ENCODE measurements at regions not wholly inside any gene's neighbourhood (a gene's known extent, or its start where the extent isn't known, plus 50 kb on each side); places are given as distances from the start of the nearest gene placed in this dataset.
"Not testable (repeated sequence)": the region's sequence is repeated elsewhere in the genome, so short reads cannot be mapped to it uniquely, and the experiment has no call there.

DNA sequence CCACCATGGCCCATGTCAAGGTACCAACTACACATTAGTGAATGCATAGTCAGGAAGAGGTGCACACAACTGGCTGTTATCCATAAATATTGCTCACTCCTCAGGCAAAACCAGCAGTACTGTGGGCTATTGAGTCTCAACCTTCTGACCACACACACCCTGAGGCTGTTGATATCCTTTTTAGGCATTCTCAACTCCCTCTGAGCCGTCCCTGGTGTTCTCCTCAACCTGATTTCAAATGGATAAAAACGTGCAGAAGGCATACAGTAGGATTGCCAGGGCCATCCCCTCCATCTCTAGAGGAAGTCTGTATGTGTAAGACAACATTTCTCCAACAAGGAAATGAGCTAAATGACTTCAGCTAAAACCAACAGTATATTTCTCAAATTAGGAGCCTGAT, 98.7 kb upstream of the KLHL13 start:
- no peak for DNase-seq (ENCODE audit: low read depth)

GRCh38 chrX:118216087-118216486, 99.5 kb upstream of the KLHL13 start:
- peak; percentile 5 for DNase-seq (ENCODE audit: low read depth)

GRCh38 chrX:118216509-118216908, 99.9 kb upstream of the KLHL13 start:
- DNase-seq (ENCODE audit: low read depth), result no peak

DNA sequence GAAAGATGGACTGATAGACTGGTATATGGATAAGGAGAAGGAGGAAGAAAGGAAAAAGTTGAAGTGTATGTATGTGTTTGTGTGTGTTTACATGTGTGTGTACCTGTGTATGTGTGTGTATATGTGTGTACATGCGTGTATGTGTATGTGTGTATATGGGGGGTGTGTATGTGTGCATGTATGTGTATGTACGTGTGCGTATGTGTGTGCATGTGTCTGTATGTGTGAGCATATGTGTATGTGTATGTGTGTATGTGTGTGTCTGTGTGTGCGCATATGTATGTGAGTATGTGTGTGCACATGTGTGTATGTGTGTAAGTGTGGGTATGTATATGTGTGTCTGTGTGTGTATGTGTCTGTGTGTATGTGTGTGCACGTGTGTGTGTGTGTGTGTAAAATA, 101.5 kb upstream of the KLHL13 start:
- DNase-seq (ENCODE audit: low read depth), result no peak

DNA sequence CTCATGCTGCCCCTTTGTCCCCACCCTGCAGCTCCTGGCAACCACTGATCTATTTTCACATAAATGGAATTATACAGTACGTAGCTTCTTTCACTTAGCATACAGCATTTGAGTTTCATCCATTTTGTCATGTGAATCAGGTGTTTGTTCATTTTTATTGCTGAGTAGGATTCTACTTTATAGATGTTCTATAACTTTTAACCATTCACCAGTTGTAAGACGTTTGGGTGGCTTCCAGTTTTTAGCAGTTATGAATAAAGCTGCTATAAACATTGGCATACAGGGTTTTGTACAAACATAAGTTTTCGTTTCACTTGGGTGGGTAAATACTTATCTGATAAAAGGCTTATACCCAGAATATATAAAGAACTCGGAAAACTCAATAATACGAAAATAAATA, 102.3 kb upstream of the KLHL13 start:
- DNase-seq (ENCODE audit: low read depth), result no peak

DNA sequence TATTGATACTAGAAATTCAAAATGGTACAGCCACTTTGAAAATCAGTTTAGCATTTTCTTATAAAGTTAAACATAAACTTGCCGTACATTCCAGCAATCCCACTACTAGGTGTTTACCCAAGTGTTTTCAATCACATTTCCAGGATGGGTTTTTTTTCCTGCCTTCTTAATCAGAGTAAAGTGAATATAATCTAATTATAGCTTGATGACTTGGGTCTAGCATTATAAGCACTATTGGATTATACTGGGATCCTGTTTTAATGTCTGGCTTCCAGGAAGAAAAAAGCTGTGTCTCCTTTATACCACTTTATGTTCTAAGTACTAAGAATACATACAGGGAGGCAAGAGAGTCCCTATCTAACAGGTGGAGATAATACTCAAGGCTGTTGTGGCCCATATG, 103.3 kb upstream of the KLHL13 start:
- DNase-seq (ENCODE audit: low read depth), result no peak

- DNase-seq (ENCODE audit: low read depth), result no peak
Measured at GRCh38 chrX:118220509-118220908, 103.9 kb upstream of the KLHL13 start.

DNA sequence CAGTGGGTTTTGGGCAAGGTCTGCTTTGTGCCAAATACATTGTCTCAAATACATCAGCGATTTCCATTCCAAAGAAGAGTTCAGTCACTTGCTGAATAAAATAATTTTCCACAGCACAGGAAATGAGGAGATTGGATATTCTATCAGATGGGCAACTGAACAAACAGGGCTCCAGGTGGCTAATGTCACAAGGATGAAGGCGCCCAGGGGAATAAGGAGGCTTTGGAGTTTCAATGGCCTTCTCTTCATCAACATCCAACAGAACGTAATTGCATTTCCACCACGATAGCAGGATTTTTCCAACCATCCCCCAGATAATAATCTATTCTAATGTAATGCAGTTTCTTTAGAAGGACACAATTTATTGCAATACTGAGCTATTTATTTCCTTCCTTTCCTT, 104.7 kb upstream of the KLHL13 start:
- DNase-seq (ENCODE audit: low read depth), result no peak

GRCh38 chrX:118221733-118222132, 105.1 kb upstream of the KLHL13 start:
- peak; percentile 20 for DNase-seq (ENCODE audit: low read depth)

DNA sequence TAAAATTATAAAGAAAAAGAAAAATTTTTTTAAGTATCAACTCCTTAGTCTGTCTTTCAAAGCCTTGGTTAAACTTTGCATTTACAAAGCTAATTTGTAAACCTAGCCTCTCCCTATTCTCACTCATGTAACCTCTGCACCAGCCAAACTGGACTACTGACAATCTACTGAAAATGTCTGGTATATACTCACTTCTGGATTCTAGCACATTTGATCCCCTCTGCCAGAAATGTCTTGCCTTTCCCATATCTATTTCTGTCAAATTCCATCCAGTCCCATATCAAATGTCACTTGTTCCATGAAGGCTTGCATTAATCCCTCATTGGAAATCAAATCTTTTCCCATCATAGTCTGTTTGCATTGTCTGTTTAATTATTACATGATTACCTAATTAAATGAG, 105.8 kb upstream of the KLHL13 start:
- DNase-seq (ENCODE audit: low read depth), result no peak

- DNase-seq (ENCODE audit: low read depth), result no peak
Measured at GRCh38 chrX:118225711-118226428, 109.3 kb upstream of the KLHL13 start.

DNA sequence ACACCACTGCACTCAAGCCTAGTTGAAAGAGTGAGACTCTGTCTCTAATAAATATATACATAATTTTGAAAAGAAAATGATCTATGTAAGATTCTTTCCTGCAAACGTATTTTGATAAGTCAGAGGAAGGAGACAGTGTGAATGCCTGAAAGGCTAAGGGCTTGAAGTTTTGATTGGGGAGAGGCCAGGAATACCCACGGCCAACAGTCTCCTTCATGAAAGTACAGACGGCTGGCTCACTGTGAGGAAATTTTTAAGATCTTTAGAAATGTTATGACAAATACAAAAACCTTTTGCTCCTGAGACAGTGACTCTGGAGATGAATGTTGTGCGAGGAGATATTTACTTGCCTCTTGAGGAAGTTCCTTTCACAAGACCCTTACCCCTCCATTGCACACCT, 111.4 kb upstream of the KLHL13 start:
- DNase-seq (ENCODE audit: low read depth), result peak; percentile 45

DNA sequence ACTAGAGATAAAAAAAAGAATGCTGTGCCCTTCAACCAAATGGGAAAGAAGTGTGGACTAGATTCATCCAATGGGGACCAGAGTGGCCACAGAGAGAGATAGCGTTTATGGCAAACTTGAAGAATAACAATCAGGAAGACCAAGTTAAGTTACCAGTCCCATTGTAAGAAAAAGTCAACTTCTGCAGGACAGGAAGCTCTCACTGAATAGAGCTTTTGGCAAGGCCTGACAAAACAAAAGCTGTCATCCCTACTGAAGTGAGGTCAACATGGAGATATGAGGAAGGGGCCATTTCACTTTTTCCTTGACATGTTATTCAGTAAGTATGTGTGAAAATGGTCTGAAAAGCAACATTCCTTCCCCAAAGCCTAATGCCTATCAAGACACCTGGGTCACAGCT, 111.8 kb upstream of the KLHL13 start:
- DNase-seq (ENCODE audit: low read depth), result no peak

GRCh38 chrX:118231464-118231863, 114.4 kb upstream of the WDR44 start:
- DNase-seq (ENCODE audit: low read depth), result peak; percentile 44

- no peak for DNase-seq (ENCODE audit: low read depth)
Measured at GRCh38 chrX:118239178-118239870, 106.6 kb upstream of the WDR44 start.

- DNase-seq (ENCODE audit: low read depth), result no peak
Measured at GRCh38 chrX:118239913-118240698, 105.8 kb upstream of the WDR44 start.

DNA sequence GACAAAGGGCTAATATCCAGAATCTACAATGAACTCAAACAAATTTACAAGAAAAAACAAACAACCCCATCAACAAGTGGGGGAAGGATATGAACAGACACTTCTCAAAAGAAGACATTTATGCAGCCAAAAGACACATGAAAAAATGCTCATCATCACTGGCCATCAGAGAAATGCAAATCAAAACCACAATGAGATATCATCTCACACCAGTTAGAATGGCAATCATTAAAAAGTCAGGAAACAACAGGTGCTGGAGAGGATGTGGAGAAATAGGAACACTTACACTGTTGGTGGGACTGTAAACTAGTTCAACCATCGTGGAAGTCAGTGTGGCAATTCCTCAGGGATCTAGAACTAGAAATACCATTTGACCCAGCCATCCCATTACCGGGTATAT, 98.9 kb upstream of the WDR44 start:
- DNase-seq (ENCODE audit: low read depth), result not testable (repeated sequence)

DNA sequence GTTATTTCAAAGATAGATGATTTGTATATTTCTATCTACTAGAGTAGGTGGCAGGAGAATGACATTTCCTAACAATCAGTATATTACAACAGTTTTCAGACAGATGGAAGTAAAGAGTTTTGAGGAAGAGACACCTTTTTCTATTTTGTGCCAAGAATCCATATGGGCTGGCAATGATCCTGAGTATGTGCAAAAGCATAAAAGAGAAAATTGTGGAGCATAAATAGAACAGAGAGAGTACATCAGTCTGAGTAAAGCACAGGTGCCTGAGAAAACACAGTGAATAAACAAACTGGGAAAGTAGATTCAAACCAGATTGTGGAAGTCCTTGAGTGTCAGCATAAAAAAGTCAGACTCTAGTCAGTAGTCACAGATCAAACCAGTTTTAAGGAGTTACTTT, 96.8 kb upstream of the WDR44 start:
- DNase-seq (ENCODE audit: low read depth), result no peak

DNA sequence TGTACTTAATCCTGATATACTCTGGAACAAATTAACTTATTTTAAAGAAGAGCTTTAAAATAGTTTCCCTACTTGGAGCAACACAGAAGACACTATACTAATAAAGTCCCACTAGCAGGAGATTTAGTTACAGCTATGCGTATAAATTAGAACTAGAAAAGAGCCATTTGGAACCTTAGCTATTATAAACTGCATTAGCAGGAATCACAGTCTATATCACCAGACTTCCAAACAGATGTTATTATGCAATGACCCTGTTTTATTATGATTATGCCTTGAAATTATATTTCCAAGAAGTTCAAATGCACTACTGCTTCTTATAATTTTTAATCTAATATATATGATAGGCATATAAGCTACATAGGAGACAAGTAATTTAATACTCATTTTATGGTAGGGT, 95.5 kb upstream of the WDR44 start:
- DNase-seq (ENCODE audit: low read depth), result no peak

DNA sequence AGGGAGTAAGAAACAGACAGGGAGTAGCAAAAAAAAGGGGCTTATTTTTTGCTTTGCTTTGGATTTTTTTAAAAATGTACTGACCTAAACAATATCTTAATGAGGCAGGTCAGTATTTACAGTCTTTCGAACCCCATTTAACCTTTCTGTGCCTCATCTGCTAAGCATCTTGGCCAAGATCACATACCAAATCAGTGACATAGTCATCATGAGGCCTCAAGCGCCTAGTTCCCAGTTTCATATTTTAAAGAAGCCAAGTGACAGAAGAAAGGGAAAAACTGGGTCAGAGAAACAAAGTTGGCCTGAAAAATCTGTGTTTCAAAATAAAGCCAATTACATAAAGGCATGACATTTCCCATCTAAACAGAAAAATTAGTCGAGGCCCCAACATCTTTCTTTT, 94.6 kb upstream of the WDR44 start:
- DNase-seq (ENCODE audit: low read depth), result peak; percentile 40

DNA sequence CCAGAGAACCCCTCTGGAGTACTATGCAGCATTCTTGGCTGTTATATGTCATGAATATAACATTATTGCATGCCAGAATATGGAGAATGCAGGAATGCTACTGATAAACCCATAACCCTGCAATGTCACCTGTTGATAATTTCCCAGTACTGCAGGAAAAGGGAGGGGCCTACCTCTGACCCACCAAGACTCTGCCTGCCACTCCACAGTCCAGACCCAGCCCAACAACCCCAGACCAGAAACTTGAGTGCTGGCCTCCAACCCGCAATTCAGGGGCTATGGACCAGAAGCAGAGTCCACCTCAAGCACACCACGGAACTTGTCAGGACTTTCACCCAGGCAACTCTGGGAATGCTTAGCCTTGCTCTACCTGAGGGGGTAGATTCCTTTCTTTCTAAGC, 92.9 kb upstream of the WDR44 start:
- no peak for DNase-seq (ENCODE audit: low read depth)

DNA sequence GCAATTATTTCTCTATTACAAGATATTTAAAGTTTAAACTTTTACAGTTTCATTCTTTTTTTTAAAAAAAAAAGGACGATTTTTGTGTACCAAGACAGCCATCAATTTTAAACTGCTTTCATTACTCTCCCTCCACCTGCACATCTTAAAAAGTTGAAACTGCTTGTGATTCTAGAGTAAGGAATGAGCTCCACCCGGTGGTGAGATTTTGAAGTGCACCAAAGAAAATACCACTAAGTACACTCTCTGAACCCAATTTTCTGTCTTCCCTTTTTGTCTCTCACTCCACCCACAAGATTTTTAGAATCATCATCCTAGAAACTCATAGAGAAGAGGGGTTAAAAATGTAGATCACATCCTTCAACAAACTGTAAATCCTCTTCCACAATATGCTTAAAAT, 91.3 kb upstream of the WDR44 start:
- DNase-seq (ENCODE audit: low read depth), result peak; percentile 26

GRCh38 chrX:118255921-118256320, 90.0 kb upstream of the WDR44 start:
- DNase-seq (ENCODE audit: low read depth), result no peak

All from stromal cell of bone marrow (primary cell).